ENCODE measurements at regions not wholly inside any gene's neighbourhood (a gene's known extent, or its start where the extent isn't known, plus 50 kb on each side); places are given as distances from the start of the nearest gene placed in this dataset.

- CTCF ChIA-PET (ENCODE audit: low intra/inter-chr PET ratio, low total read pairs): no interaction called here
- Histone ChIP-seq H2AFZ (ENCODE audit: low read length) (no peak overlapping the region), H3K79me2 (ENCODE audit: insufficient read depth, low read length) (no peaks in the 10 kb centered on the region), H3K27ac (ENCODE audit: extremely low read length, insufficient read depth, low read length) (no peak overlapping the region), H3K36me3 (replicated peaks in 1 of 2; ENCODE audit: control insufficient read depth in 1 of 2, insufficient read depth in 2 of 2, low read length in 2 of 2) (no peaks in the 10 kb centered on the region), H3K4me1 (ENCODE audit: insufficient read depth, low read length) (no peaks in the 10 kb centered on the region), H3K27me3 (ENCODE audit: control insufficient read depth in 1 of 2, insufficient read depth in 2 of 2, low read length in 2 of 2) (peaks cover 0 to 12% of the 10 kb centered on the region in 2 experiments; a peak in 1 of 5 replicates), H4K20me1 (ENCODE audit: insufficient read depth, low read length) (no peaks in the 10 kb centered on the region), H3K9ac (ENCODE audit: insufficient read depth, low read depth, low read length) (no peak overlapping the region), H3K9me3 (ENCODE audit: low read length) (no peaks in the 10 kb centered on the region), H3K4me3 (replicated peaks in 1 of 3; ENCODE audit: insufficient read depth in 1 of 3, low read depth in 2 of 3, low read length in 3 of 3) (no peak overlapping the region), H3K4me2 (ENCODE audit: low read depth, low read length) (no peak overlapping the region)
- POLR2A ChIA-PET: no interaction called here
- DNase-seq (ENCODE audit: low spot score): no peak
- in situ Hi-C loops (cut with HindIII; ENCODE audit: extremely low pct_ligation_motif_present, low pct_unique_long_range_greater_than_20kb): no loop called here
- 20% methylated on average over 3 of the region's 3 CpGs for WGBS (ENCODE audit: low lambda C conversion rate)
- no peak for FAIRE-seq
- intact Hi-C loops (cut with micrococcal nuclease; ENCODE audit: unreplicated experiment): no loop called here
- ATAC-seq: no peak
- no TSS peak for BruUV-seq (replicated peaks)
- TF ChIP-seq MAFK (conservative IDR thresholded peaks at IDR 0.05 in 1 of 2, IDR thresholded peaks at IDR 0.05 in 1 of 2; ENCODE audit: low read length in 2 of 2) (no peak), RELA (CRISPR knock-in tag; IDR thresholded peaks at IDR 0.05) (no peak), NKX3-1 (CRISPR knock-in tag; IDR thresholded peaks at IDR 0.05) (no peak)
These were observed 64.1 kb upstream of the OXGR1 start for GRCh38 chr13:97058391-97058790.

DNA sequence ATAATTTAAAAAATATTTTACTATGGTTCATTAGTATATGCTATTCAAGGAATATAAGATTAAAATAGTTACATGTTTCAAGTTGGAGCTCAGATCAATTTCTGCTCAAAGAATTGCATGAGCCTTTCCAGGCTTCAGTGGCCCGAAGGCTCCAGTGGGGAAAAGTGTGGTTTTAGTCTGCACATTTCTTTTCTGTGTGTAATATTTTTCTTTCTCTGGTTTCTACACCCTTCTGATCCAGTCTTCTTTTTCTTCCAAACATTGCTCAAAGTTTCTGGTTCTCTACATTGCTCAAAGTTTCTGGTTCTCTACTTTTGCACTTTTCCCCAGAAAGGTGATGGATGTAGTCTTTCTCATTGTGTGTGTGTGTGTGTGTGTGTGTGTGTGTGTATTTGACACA, 64.7 kb upstream of the OXGR1 start:
- H3K79me2 ChIP-seq (ENCODE audit: insufficient read depth, low read length): no peaks in the 10 kb centered on the region
- intact Hi-C loops (cut with micrococcal nuclease; ENCODE audit: unreplicated experiment) (no loop called here), in situ Hi-C loops (cut with HindIII; ENCODE audit: extremely low pct_ligation_motif_present, low pct_unique_long_range_greater_than_20kb) (no loop called here)
- WGBS (ENCODE audit: low lambda C conversion rate): 0% methylated on average over 1 of the region's 1 CpG
- no peaks in the 10 kb centered on the region for H3K36me3 ChIP-seq (replicated peaks in 1 of 2; ENCODE audit: control insufficient read depth in 1 of 2, insufficient read depth in 2 of 2, low read length in 2 of 2)
- H3K4me2 ChIP-seq (ENCODE audit: low read depth, low read length): no peak overlapping the region
- no peaks in the 10 kb centered on the region for H3K9me3 ChIP-seq (ENCODE audit: low read length)
- no peaks in the 10 kb centered on the region for H3K4me1 ChIP-seq (ENCODE audit: insufficient read depth, low read length)
- ChIA-PET CTCF (ENCODE audit: low intra/inter-chr PET ratio, low total read pairs) (no interaction called here), POLR2A (no interaction called here)
- ATAC-seq (no peak), FAIRE-seq (no peak), DNase-seq (ENCODE audit: low spot score) (no peak)
- no peak for TF ChIP-seq ZBTB7A (CRISPR knock-in tag; IDR thresholded peaks at IDR 0.05)
- TF ChIP-seq SUZ12 (IDR thresholded peaks at IDR 0.05; ENCODE audit: low read depth, low read length): no peak
- TF ChIP-seq MTF1 (CRISPR knock-in tag; IDR thresholded peaks at IDR 0.05): no peak
- TF ChIP-seq CCDC6 (CRISPR knock-in tag; IDR thresholded peaks at IDR 0.05): no peak
- no peak for TF ChIP-seq PTBP1 (IDR thresholded peaks at IDR 0.05; ENCODE audit: low read depth, low read length, poor library complexity, severe bottlenecking)
- no peak for TF ChIP-seq ZBTB38 (CRISPR knock-in tag; IDR thresholded peaks at IDR 0.05)
- TF ChIP-seq SMAD1 (CRISPR knock-in tag; IDR thresholded peaks at IDR 0.05; ENCODE audit: borderline replicate concordance, low read depth): no peak
- BruUV-seq (replicated peaks): no TSS peak
- peaks cover 0 to 12% of the 10 kb centered on the region in 2 experiments; a peak in 1 of 5 replicates for H3K27me3 ChIP-seq (ENCODE audit: control insufficient read depth in 1 of 2, insufficient read depth in 2 of 2, low read length in 2 of 2)
- H3K27ac ChIP-seq (ENCODE audit: extremely low read length, insufficient read depth, low read length): no peak overlapping the region
- no peaks in the 10 kb centered on the region for H4K20me1 ChIP-seq (ENCODE audit: insufficient read depth, low read length)
- no peak overlapping the region for H3K9ac ChIP-seq (ENCODE audit: insufficient read depth, low read depth, low read length)
- no peak overlapping the region for H2AFZ ChIP-seq (ENCODE audit: low read length)
- H3K4me3 ChIP-seq (replicated peaks in 1 of 3; ENCODE audit: insufficient read depth in 1 of 3, low read depth in 2 of 3, low read length in 3 of 3): no peak overlapping the region
